Pancreas (tissue), 10 donors: ENCODE measurements at regions not wholly inside any gene's neighbourhood (a gene's known extent, or its start where the extent isn't known, plus 50 kb on each side); places are given as distances from the start of the nearest gene placed in this dataset.

Experiments
- ATAC-seq, 4 donors: fragments of 200-7000 bp; cut with Tn5 transposase; one replicate each; pipeline versions ENCODE4 v1.8.0 to v1.9.1; 2020; ENCODE audit warnings: mild to moderate bottlenecking in 4 of 4, moderate library complexity in 4 of 4
- DNase-seq, 6 donors: peaks; one replicate each; pipeline ENCODE4 v3.0.0-alpha.2; 2020
- FAIRE-seq: peaks from 2 replicates; lab custom pipeline; 2012; peaks lifted over from hg19 to GRCh38; lab: Jason Lieb, UNC
- H3K27ac ChIP-seq, 4 donors: fragments of 200-600 bp; sonication (generic); 1 replicate in 3 of 4; 2 replicates in 1 of 4; pipeline versions ENCODE4 v1.5.0 to v1.8.0; 2020
- H3K27me3 ChIP-seq, 4 donors: fragments of 200-600 bp; one replicate each; pipeline ENCODE4 v1.8.0; 2021
- H3K36me3 ChIP-seq, 3 donors: fragments of 200-600 bp; sonication (generic) in 1 of 3; one replicate each; pipeline versions ENCODE4 v1.5.0 to v1.8.0; 2020 to 2021
- H3K4me1 ChIP-seq, 3 donors: fragments of 200-600 bp; one replicate each; pipeline ENCODE4 v1.8.0; 2021
- H3K4me3 ChIP-seq, 4 donors: fragments of 200-600 bp; sonication (generic) in 2 of 4; one replicate each; pipeline versions ENCODE4 v1.5.0 to v1.8.0; 2020 to 2021
- H3K9me3 ChIP-seq, 4 donors: fragments of 200-600 bp; one replicate each; pipeline ENCODE4 v1.8.0; 2021
- CTCF ChIP-seq, 4 donors: fragments of 200-600 bp; sonication (generic) in 3 of 4; IDR thresholded peaks; one replicate each; pipeline versions ENCODE4 v1.5.0 to v1.8.0; 2021; ENCODE audit warnings: antibody characterized with exemption in 4 of 4
- WGBS, 2 donors: extraction: QIAGEN DNeasy Blood & Tissue Kit; methylation state at CpG; one replicate each; pipeline ENCODE4 v1.1.7; 2013; 5-methylcytosine and 5-hydroxymethylcytosine counted together
- intact Hi-C, 3 donors: fragments of 100-400 bp; cut with DNase I; formaldehyde crosslinking; loops; one replicate each; pipeline versions ENCODE4 v1.11.1 to v1.14.2; 2022
- donor health status: healthy with polysubstance abuse.
- donor health status: DM: no; HTN: no; CAD: no; lungs with moderate emphysema.
- donor health status: DM: no; HTN: no; CAD: no.
- donor health status: control.
- donor health status: control.
- donor health status: Bipolar disorder and iron deficiency.
- donor health status: DM: yes; HTN: yes; CAD: no.
- donor health status: DM: no; HTN: no; CAD: no.
- donor health status: DM: no; HTN: no; CAD: no.
- donor health status: DM: yes; HTN: yes; CAD: no.

- no peak for TF ChIP-seq CTCF (IDR thresholded peaks at IDR 0.05)
- Histone ChIP-seq H3K9me3 (no peaks in the 10 kb centered on the region), H3K36me3 (no peaks in the 10 kb centered on the region), H3K27me3 (no peaks in the 10 kb centered on the region), H3K27ac (no peak overlapping the region), H3K4me1 (no peaks in the 10 kb centered on the region), H3K4me3 (no peak overlapping the region)
- intact Hi-C loops: no loop called here
- ATAC-seq (no peak), DNase-seq (no peak), FAIRE-seq (no peak)
- WGBS, 2 donors: 48 to 66% methylated on average over 3 of the region's 3 CpGs
Observed at GRCh38 chr5:68071282-68071632, 144.3 kb upstream of the PIK3R1 start.

GRCh38 chr5:68070591-68071281, 144.8 kb upstream of the PIK3R1 start:
- ATAC-seq: no peak

DNA sequence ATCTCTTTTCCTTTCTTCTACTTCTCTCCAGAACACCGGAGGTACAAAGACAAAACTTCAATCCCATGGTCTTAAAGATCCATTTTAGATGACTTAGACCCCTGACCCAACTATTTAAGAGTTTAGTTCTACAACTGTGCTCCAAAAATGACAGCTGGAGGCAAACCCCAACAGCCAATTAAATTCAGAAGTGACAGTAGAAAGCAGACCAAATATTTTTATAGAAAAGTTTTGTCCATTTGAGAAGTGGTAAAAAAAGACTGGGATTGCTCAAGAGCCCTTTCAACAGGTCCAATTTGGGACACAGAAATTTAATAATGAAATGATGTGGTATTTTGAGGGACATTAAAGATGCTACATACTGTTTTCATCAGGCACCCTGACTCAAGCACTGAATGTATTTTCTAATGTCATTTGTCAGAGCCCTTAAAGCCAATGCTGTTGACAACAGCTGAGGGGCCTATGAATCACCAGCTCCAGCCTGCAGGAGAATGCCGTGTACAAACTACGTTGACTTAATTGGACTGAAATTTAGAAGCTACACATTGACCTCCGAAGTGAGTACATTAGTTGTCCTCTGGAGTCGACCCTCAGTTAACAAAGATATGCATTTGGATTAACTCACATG, 147.5 kb upstream of the PIK3R1 start:
- ATAC-seq (no peak), FAIRE-seq (no peak), DNase-seq (no peak)
- H3K4me1 ChIP-seq: no peaks in the 10 kb centered on the region
- H3K36me3 ChIP-seq: no peaks in the 10 kb centered on the region
- H3K27ac ChIP-seq: no peak overlapping the region
- WGBS, 2 donors: 81 to 88% methylated on average over 5 of the region's 5 CpGs
- no peak overlapping the region for H3K4me3 ChIP-seq
- H3K27me3 ChIP-seq: no peaks in the 10 kb centered on the region
- no peak for TF ChIP-seq CTCF (IDR thresholded peaks at IDR 0.05)
- intact Hi-C loops: no loop called here
- no peaks in the 10 kb centered on the region for H3K9me3 ChIP-seq

More at GRCh38 chr5:68070591-68071281, 144.8 kb upstream of the PIK3R1 start:
- intact Hi-C loops: no loop called here
- Histone ChIP-seq H3K4me1 (no peaks in the 10 kb centered on the region), H3K36me3 (no peaks in the 10 kb centered on the region), H3K9me3 (no peaks in the 10 kb centered on the region), H3K4me3 (no peak overlapping the region), H3K27ac (no peak overlapping the region), H3K27me3 (no peaks in the 10 kb centered on the region)
- no peak for TF ChIP-seq CTCF (IDR thresholded peaks at IDR 0.05)
- WGBS, 2 donors: 35 to 40% methylated on average over 2 of the region's 2 CpGs
- DNase-seq: no peak
- no peak for FAIRE-seq

DNA sequence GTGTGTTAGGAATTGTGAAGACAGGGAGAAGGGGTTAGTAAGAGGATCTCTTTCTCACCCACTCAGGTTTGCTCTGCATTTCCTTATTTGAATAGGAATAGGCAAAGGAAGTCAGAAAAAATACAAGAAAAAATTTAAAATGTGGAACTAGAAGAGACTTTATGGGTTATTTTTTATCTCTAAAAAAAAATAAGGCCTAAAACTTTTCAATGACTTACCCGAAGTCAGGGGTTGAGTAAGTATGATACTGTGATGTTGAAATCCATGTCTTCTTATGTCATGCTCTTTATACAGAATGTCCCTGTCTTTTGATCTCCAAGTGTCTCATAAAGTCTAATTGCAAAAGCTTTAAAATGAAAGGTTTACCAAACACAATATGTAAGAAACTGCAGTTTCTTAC, 148.3 kb upstream of the PIK3R1 start:
- FAIRE-seq (no peak), DNase-seq (no peak), ATAC-seq (peak in 1 of 4 donors; percentile 43)
- Histone ChIP-seq H3K27ac (no peak overlapping the region), H3K27me3 (no peaks in the 10 kb centered on the region), H3K4me3 (no peak overlapping the region), H3K36me3 (no peaks in the 10 kb centered on the region), H3K9me3 (no peaks in the 10 kb centered on the region), H3K4me1 (no peaks in the 10 kb centered on the region)
- WGBS, 2 donors: 36 to 55% methylated on average over 1 of the region's 1 CpG
- no peak for TF ChIP-seq CTCF (IDR thresholded peaks at IDR 0.05)
- intact Hi-C loops: no loop called here
